ENCODE measurements at regions not wholly inside any gene's neighbourhood (a gene's known extent, or its start where the extent isn't known, plus 50 kb on each side); places are given as distances from the start of the nearest gene placed in this dataset.

GRCh38 chr4:116362583-116362982 is 722.8 kb downstream of the TRAM1L1 start (continued):
- TF ChIP-seq ZNF331 (CRISPR knock-in tag; IDR thresholded peaks at IDR 0.05; ENCODE audit: low read depth) (no peak), ZNF462 (CRISPR knock-in tag; IDR thresholded peaks at IDR 0.05) (no peak)

GRCh38 chr4:116361790-116362189 is 723.6 kb downstream of the TRAM1L1 start:
- no peaks in the 10 kb centered on the region for H3K27me3 Mint-ChIP-seq (ENCODE audit: insufficient read depth, low read depth, poor library complexity)

More at GRCh38 chr4:116361790-116362189, 723.6 kb downstream of the TRAM1L1 start:
- H3K36me3 ChIP-seq (ENCODE audit: insufficient read depth), result no peaks in the 10 kb centered on the region
- H3K4me3 ChIP-seq, result no peak overlapping the region
- H4K20me1 ChIP-seq (replicated peaks; ENCODE audit: insufficient read depth), result no peaks in the 10 kb centered on the region
- Mint-ChIP-seq H3K4me3 (no peak overlapping the region), H3K36me3 (ENCODE audit: low read depth) (no peaks in the 10 kb centered on the region), H3K27ac (peak overlapping the region; percentile 44; the same call in 1 of the 2 replicates), H3K9me3 (peaks cover 7% of the 10 kb centered on the region; the same call in 1 of the 3 replicates), H3K4me1 (no peaks in the 10 kb centered on the region)
- H3F3A ChIP-seq (replicated peaks; ENCODE audit: low read depth), result no peaks in the 10 kb centered on the region
- TF ChIP-seq STAT1 (IDR thresholded peaks at IDR 0.05; ENCODE audit: unreplicated experiment) (no peak), ZNF331 (CRISPR knock-in tag; IDR thresholded peaks at IDR 0.05; ENCODE audit: low read depth) (no peak), EZH2 (IDR thresholded peaks at IDR 0.05; ENCODE audit: low read depth, unreplicated experiment) (no peak), ZNF114 (CRISPR knock-in tag; IDR thresholded peaks at IDR 0.05) (no peak), CTCF (conservative IDR thresholded peaks at IDR 0.05; ENCODE audit: low read depth in 2 of 2) (no peak), EZH2phosphoT487 (IDR thresholded peaks at IDR 0.05; ENCODE audit: unreplicated experiment) (no peak), JUNB (IDR thresholded peaks at IDR 0.05; ENCODE audit: unreplicated experiment) (no peak)
- H3K27ac ChIP-seq (ENCODE audit: low read depth), result no peak overlapping the region
- DNase-seq (ENCODE audit: low spot score), result no peak
- H3K4me1 ChIP-seq (ENCODE audit: insufficient read depth), result no peaks in the 10 kb centered on the region
- 0 out of 2 replicates have a peak, but pooled peaks cover 4% of the 10 kb centered on the region for H3K9me2 ChIP-seq (ENCODE audit: insufficient read depth)
- H3K79me2 ChIP-seq (replicated peaks; ENCODE audit: insufficient read depth), result no peaks in the 10 kb centered on the region
- H3K27me3 ChIP-seq (ENCODE audit: insufficient read depth), result no peaks in the 10 kb centered on the region
- no peak for ATAC-seq
- H2AFZ ChIP-seq, result no peak overlapping the region
- H3K4me2 ChIP-seq, result no peak overlapping the region

Data from GM23338 (cell line).